HCT116 (cell line): ENCODE measurements at regions not wholly inside any gene's neighbourhood (a gene's known extent, or its start where the extent isn't known, plus 50 kb on each side); places are given as distances from the start of the nearest gene placed in this dataset.

ENCODE experiments used
- ATAC-seq: fragments of 200-7000 bp; cut with Tn5 transposase; 2 replicates; pipeline ENCODE4 v1.9.1; 2020; ENCODE audit warnings: mild to moderate bottlenecking, moderate library complexity
- BruUV-seq: library from RNA; stranded (reverse); fragments of 400-500 nt; replicated peaks from 2 replicates; lab custom pipeline; 2021; lab: Mats Ljungman, UMichigan
- CTCF ChIA-PET: fragments of 300-600 bp; sonication (Branson Sonifier 250); formaldehyde crosslinking; loops from one replicate; lab custom pipeline; 2021; ENCODE audit warnings: antibody characterized with exemption; lab: Charles Lee
- POLR2A ChIA-PET: fragments of 300-600, 350-600 bp; sonication (Branson Sonifier 250); formaldehyde crosslinking; loops from one replicate; lab custom pipeline; 2021; ENCODE audit warnings: antibody characterized with exemption; lab: Charles Lee
- RAD21 ChIA-PET, 2 experiments: fragments of 300-600 bp; sonication (Branson Sonifier 250); formaldehyde crosslinking; loops; one replicate each; lab custom pipeline; 2023; ENCODE audit warnings: low total read pairs in 2 of 2; ENCODE audit not compliant: uncharacterized antibody in 2 of 2, unreplicated experiment in 2 of 2, low non-redundant PET in 1 of 2; lab: Charles Lee
- DNase-seq: peaks from one replicate; pipeline ENCODE4 v3.0.0-alpha.2; 2010; ENCODE audit warnings: low read depth, low spot score
- H2AFZ ChIP-seq: fragments of 200-600 bp; shearing (Covaris generic), sonication (generic); 2 replicates; pipeline ENCODE4 v1.6.1; 2017; ENCODE audit warnings: low read depth, mixed run types, mixed read lengths, antibody characterized with exemption, low read length; ENCODE audit not compliant: poor library complexity, severe bottlenecking
- H3K27ac ChIP-seq: 2 replicates; pipeline ENCODE4 v1.5.1; 2012; ENCODE audit warnings: low read depth, low read length
- H3K27me3 ChIP-seq: fragments of 200-600 bp; sonication (generic); 2 replicates; pipeline ENCODE4 v1.6.1; 2016; ENCODE audit warnings: mixed run types, low read length, mixed read lengths; ENCODE audit not compliant: insufficient read depth
- H3K36me3 ChIP-seq, 2 experiments: fragments of 200-500 bp in 1 of 2; fragments of 200-600 bp in 1 of 2; sonication (Bioruptor generic) in 1 of 2; sonication (generic) in 1 of 2; 2 replicates each; pipeline versions ENCODE4 v1.5.1 to v1.6.1; 2014 to 2016; ENCODE audit warnings: low read length in 2 of 2, inconsistent platforms in 1 of 2, mixed read lengths in 1 of 2, mixed run types in 1 of 2; ENCODE audit not compliant: insufficient read depth in 2 of 2, control insufficient read depth in 1 of 2
- H3K4me1 ChIP-seq, 2 experiments: fragments of 200-600 bp in 1 of 2; sonication (generic) in 1 of 2; 2 replicates each; pipeline versions ENCODE4 v1.5.1 to v1.6.1; 2012 to 2017; ENCODE audit warnings: low read length in 2 of 2, inconsistent platforms in 1 of 2, mild to moderate bottlenecking in 1 of 2, mixed read lengths in 1 of 2, mixed run types in 1 of 2, moderate library complexity in 1 of 2; ENCODE audit not compliant: insufficient read depth in 2 of 2, control insufficient read depth in 1 of 2
- H3K4me2 ChIP-seq: fragments of 200-600 bp; sonication (generic); 2 replicates; pipeline ENCODE4 v1.6.1; 2017; ENCODE audit warnings: mixed run types, low read length, mixed read lengths
- H3K4me3 ChIP-seq, 2 experiments: fragments of 200-600 bp in 1 of 2; sonication (generic) in 1 of 2; replicated peaks in 1 of 2; 2 replicates each; pipeline ENCODE4 v1.5.1; 2011 to 2016; ENCODE audit warnings: low read length in 2 of 2, control low read depth in 1 of 2, low read depth in 1 of 2, mild to moderate bottlenecking in 1 of 2, mixed read lengths in 1 of 2, mixed run types in 1 of 2
- H3K79me2 ChIP-seq: fragments of 200-600 bp; sonication (generic); 2 replicates; pipeline ENCODE4 v1.6.1; 2017; ENCODE audit warnings: mild to moderate bottlenecking, mixed run types, low read length, moderate library complexity, mixed read lengths; ENCODE audit not compliant: insufficient read depth
- H3K9ac ChIP-seq: fragments of 200-600 bp; sonication (generic); 2 replicates; pipeline ENCODE4 v1.6.1; 2016; ENCODE audit warnings: low read length, mixed read lengths
- H3K9me2 ChIP-seq: fragments of 200-600 bp; sonication (generic), shearing (Covaris generic); 2 replicates; pipeline ENCODE4 v1.6.1; 2017; ENCODE audit warnings: mixed run types, mild to moderate bottlenecking, moderate library complexity; ENCODE audit not compliant: insufficient read depth
- H3K9me3 ChIP-seq, 2 experiments: fragments of 200-500 bp in 1 of 2; fragments of 200-600 bp in 1 of 2; sonication (Bioruptor generic) in 1 of 2; sonication (generic) in 1 of 2; 2 replicates each; pipeline ENCODE4 v1.6.1; 2014 to 2017; ENCODE audit warnings: low read length in 2 of 2, mixed read lengths in 2 of 2, inconsistent platforms in 1 of 2, low read depth in 1 of 2, mild to moderate bottlenecking in 1 of 2, mixed run types in 1 of 2, moderate library complexity in 1 of 2; ENCODE audit not compliant: control insufficient read depth in 1 of 2, insufficient read depth in 1 of 2
- H4K20me1 ChIP-seq: fragments of 200-600 bp; sonication (generic), shearing (Covaris generic); 2 replicates; pipeline ENCODE4 v1.6.1; 2017; ENCODE audit warnings: mixed run types, mild to moderate bottlenecking, moderate library complexity; ENCODE audit not compliant: insufficient read depth
- CEBPB ChIP-seq: IDR thresholded peaks from 2 replicates; pipeline ENCODE4 v1.6.1; 2012; ENCODE audit warnings: low read depth
- ELF1 ChIP-seq: IDR thresholded peaks from 2 replicates; pipeline ENCODE4 v1.6.1; 2012; ENCODE audit warnings: low read depth, borderline replicate concordance
- EZH2 ChIP-seq: fragments of 200-600 bp; sonication (generic); IDR thresholded peaks from 2 replicates; pipeline ENCODE4 v1.6.1; 2017; ENCODE audit warnings: antibody characterized with exemption, mixed run types
- POLR2AphosphoS5 ChIP-seq: IDR thresholded peaks from 2 replicates; pipeline ENCODE4 v1.6.1; 2011; ENCODE audit warnings: mild to moderate bottlenecking, low read depth, low read length, moderate library complexity
- RAD21 ChIP-seq: IDR thresholded peaks from 2 replicates; pipeline ENCODE4 v1.6.1; 2012; ENCODE audit warnings: low read depth, mild to moderate bottlenecking
- SP1 ChIP-seq: IDR thresholded peaks from 2 replicates; pipeline ENCODE4 v1.6.1; 2012; ENCODE audit warnings: low read depth
- ZFX ChIP-seq: fragments of 450-650 bp; IDR thresholded peaks from 2 replicates; pipeline ENCODE4 v1.6.1; 2017
- intact Hi-C: fragments of 100-400 bp; cut with micrococcal nuclease; formaldehyde crosslinking; loops from 2 replicates; pipeline ENCODE4 v1.10.0; 2022
- TF ChIP-seq, protein P1 (sequence below), 3 experiments: fragments of 200-600 bp in 1 of 3; sonication (generic) in 1 of 3; IDR thresholded peaks in 2 of 3; conservative IDR thresholded peaks in 1 of 3; 2 replicates each; pipeline ENCODE4 v1.5.1; 2012 to 2017; ENCODE audit warnings: low read depth in 2 of 3, low read length in 2 of 3, antibody characterized with exemption in 1 of 3, borderline replicate concordance in 1 of 3, control low read depth in 1 of 3, mild to moderate bottlenecking in 1 of 3, mixed read lengths in 1 of 3, mixed run types in 1 of 3, moderate library complexity in 1 of 3; ENCODE audit not compliant: insufficient read depth in 1 of 3
- TF ChIP-seq, protein P2 (sequence below): IDR thresholded peaks from 2 replicates; pipeline ENCODE4 v1.6.1; 2011; ENCODE audit warnings: mild to moderate bottlenecking, low read length, moderate library complexity; ENCODE audit not compliant: insufficient replicate concordance; ENCODE audit errors: extremely low read depth
- TF ChIP-seq, protein P3 (sequence below): IDR thresholded peaks from 2 replicates; pipeline ENCODE4 v1.6.1; 2012; ENCODE audit warnings: low read depth

DNA sequence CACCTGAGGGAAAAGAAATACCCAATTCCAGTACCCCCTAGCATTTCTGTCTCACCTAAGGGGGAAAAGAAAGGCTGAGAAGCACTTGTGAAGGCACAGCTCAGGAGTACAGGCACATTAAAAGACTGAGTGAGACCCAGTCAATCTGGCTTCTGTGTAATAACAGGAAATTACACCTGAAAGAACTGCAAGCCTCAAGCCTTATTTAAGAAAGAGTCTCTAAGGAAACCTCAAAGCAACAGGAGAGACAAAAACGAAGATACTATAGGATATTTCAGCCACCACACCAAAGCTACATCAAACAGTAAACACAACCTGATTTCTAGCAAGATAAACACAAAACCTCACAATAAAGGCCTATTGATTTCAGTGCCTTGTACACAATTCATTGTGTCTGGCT is 69.6 kb upstream of the CDK1 start:
- H2AFZ ChIP-seq, result no peak overlapping the region
- CTCF ChIA-PET, result no interaction called here
- BruUV-seq, result no TSS peak

More for the DNA sequence above, 69.6 kb upstream of the CDK1 start:
- no peaks in the 10 kb centered on the region for H3K9me3 ChIP-seq
- peaks cover 40 to 46% of the 10 kb centered on the region in 2 experiments for H3K4me1 ChIP-seq
- TF ChIP-seq, protein P1, sequence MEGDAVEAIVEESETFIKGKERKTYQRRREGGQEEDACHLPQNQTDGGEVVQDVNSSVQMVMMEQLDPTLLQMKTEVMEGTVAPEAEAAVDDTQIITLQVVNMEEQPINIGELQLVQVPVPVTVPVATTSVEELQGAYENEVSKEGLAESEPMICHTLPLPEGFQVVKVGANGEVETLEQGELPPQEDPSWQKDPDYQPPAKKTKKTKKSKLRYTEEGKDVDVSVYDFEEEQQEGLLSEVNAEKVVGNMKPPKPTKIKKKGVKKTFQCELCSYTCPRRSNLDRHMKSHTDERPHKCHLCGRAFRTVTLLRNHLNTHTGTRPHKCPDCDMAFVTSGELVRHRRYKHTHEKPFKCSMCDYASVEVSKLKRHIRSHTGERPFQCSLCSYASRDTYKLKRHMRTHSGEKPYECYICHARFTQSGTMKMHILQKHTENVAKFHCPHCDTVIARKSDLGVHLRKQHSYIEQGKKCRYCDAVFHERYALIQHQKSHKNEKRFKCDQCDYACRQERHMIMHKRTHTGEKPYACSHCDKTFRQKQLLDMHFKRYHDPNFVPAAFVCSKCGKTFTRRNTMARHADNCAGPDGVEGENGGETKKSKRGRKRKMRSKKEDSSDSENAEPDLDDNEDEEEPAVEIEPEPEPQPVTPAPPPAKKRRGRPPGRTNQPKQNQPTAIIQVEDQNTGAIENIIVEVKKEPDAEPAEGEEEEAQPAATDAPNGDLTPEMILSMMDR (IDR thresholded peaks at IDR 0.05 in 2 of 3, conservative IDR thresholded peaks at IDR 0.05 in 1 of 3; ENCODE audit: borderline replicate concordance in 1 of 3, insufficient read depth in 1 of 3, low read depth in 2 of 3, low read length in 2 of 3), result no peak
- TF ChIP-seq ELF1 (no peak), SP1 (no peak), ZFX (no peak), POLR2AphosphoS5 (no peak), CEBPB (no peak), RAD21 (no peak), EZH2 (no peak)
- TF ChIP-seq, protein P2, sequence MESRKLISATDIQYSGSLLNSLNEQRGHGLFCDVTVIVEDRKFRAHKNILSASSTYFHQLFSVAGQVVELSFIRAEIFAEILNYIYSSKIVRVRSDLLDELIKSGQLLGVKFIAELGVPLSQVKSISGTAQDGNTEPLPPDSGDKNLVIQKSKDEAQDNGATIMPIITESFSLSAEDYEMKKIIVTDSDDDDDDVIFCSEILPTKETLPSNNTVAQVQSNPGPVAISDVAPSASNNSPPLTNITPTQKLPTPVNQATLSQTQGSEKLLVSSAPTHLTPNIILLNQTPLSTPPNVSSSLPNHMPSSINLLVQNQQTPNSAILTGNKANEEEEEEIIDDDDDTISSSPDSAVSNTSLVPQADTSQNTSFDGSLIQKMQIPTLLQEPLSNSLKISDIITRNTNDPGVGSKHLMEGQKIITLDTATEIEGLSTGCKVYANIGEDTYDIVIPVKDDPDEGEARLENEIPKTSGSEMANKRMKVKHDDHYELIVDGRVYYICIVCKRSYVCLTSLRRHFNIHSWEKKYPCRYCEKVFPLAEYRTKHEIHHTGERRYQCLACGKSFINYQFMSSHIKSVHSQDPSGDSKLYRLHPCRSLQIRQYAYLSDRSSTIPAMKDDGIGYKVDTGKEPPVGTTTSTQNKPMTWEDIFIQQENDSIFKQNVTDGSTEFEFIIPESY, result no peak
- TF ChIP-seq, protein P3, sequence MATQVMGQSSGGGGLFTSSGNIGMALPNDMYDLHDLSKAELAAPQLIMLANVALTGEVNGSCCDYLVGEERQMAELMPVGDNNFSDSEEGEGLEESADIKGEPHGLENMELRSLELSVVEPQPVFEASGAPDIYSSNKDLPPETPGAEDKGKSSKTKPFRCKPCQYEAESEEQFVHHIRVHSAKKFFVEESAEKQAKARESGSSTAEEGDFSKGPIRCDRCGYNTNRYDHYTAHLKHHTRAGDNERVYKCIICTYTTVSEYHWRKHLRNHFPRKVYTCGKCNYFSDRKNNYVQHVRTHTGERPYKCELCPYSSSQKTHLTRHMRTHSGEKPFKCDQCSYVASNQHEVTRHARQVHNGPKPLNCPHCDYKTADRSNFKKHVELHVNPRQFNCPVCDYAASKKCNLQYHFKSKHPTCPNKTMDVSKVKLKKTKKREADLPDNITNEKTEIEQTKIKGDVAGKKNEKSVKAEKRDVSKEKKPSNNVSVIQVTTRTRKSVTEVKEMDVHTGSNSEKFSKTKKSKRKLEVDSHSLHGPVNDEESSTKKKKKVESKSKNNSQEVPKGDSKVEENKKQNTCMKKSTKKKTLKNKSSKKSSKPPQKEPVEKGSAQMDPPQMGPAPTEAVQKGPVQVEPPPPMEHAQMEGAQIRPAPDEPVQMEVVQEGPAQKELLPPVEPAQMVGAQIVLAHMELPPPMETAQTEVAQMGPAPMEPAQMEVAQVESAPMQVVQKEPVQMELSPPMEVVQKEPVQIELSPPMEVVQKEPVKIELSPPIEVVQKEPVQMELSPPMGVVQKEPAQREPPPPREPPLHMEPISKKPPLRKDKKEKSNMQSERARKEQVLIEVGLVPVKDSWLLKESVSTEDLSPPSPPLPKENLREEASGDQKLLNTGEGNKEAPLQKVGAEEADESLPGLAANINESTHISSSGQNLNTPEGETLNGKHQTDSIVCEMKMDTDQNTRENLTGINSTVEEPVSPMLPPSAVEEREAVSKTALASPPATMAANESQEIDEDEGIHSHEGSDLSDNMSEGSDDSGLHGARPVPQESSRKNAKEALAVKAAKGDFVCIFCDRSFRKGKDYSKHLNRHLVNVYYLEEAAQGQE, result no peak
- TF ChIP-seq, all 23 proteins: peak for 0
- POLR2A ChIA-PET, result no interaction called here
- ATAC-seq (no peak), DNase-seq (no peak)
- Histone ChIP-seq H4K20me1 (no peaks in the 10 kb centered on the region), H3K4me3 (no peak overlapping the region), H3K9me2 (no peaks in the 10 kb centered on the region), H3K36me3 (no peaks in the 10 kb centered on the region), H3K27ac (no peak overlapping the region), H3K9ac (no peak overlapping the region), H3K27me3 (no peaks in the 10 kb centered on the region), H3K79me2 (no peaks in the 10 kb centered on the region), H3K4me2 (no peak overlapping the region)
- intact Hi-C loops, result no loop called here
- RAD21 ChIA-PET, result no interaction called here
